Spleen (tissue), 11 donors: ENCODE measurements at regions not wholly inside any gene's neighbourhood (a gene's known extent, or its start where the extent isn't known, plus 50 kb on each side); places are given as distances from the start of the nearest gene placed in this dataset.

Experiments
- DNase-seq: peaks from one replicate; pipeline ENCODE4 v3.0.0-alpha.2; 2020
- H3K27ac ChIP-seq, 8 donors: fragments of 200-600 bp; sonication (generic) in 7 of 8; 1 replicate in 4 of 8; 2 replicates in 4 of 8; pipeline versions ENCODE4 v1.5.0 to v1.8.0; 2016 to 2021; ENCODE audit warnings: inconsistent platforms in 4 of 8, mild to moderate bottlenecking in 4 of 8, moderate library complexity in 1 of 8
- H3K27me3 ChIP-seq, 7 donors: fragments of 200-600 bp; sonication (generic) in 6 of 7; replicated peaks in 1 of 7; 1 replicate in 4 of 7; 2 replicates in 3 of 7; pipeline versions ENCODE4 v1.5.0 to v1.8.0; 2016 to 2021; ENCODE audit warnings: inconsistent platforms in 3 of 7, mild to moderate bottlenecking in 1 of 7
- H3K36me3 ChIP-seq, 6 donors: fragments of 200-600 bp; sonication (generic) in 5 of 6; 1 replicate in 4 of 6; 2 replicates in 2 of 6; pipeline versions ENCODE4 v1.5.0 to v1.8.0; 2016 to 2021; ENCODE audit warnings: inconsistent platforms in 2 of 6
- H3K4me1 ChIP-seq, 6 donors: fragments of 200-600 bp; sonication (generic) in 5 of 6; 1 replicate in 3 of 6; 2 replicates in 3 of 6; pipeline versions ENCODE4 v1.5.0 to v1.8.0; 2016 to 2021; ENCODE audit warnings: inconsistent platforms in 3 of 6
- H3K4me3 ChIP-seq, 8 donors: fragments of 200-600 bp; sonication (generic) in 7 of 8; 1 replicate in 4 of 8; 2 replicates in 4 of 8; pipeline versions ENCODE4 v1.5.0 to v1.8.0; 2016 to 2021; ENCODE audit warnings: inconsistent platforms in 4 of 8, mild to moderate bottlenecking in 4 of 8, moderate library complexity in 2 of 8
- H3K9me3 ChIP-seq, 8 donors: fragments of 200-600 bp; sonication (generic) in 7 of 8; 1 replicate in 4 of 8; 2 replicates in 4 of 8; pipeline versions ENCODE4 v1.5.0 to v1.8.0; 2016 to 2021; ENCODE audit warnings: inconsistent platforms in 4 of 8
- POLR2A ChIP-seq, 3 donors: fragments of 450-650 bp; IDR thresholded peaks; one replicate each; pipeline ENCODE4 v1.5.1; 2017; ENCODE audit warnings: antibody characterized with exemption in 3 of 3, mild to moderate bottlenecking in 1 of 3
- POLR2AphosphoS5 ChIP-seq, 3 donors: sonication (generic); formaldehyde crosslinking; IDR thresholded peaks; one replicate each; pipeline ENCODE4 v1.5.1; 2017; ENCODE audit warnings: antibody characterized with exemption in 3 of 3
- WGBS, 5 donors: extraction: QIAGEN DNeasy Blood & Tissue Kit in 3 of 5; methylation state at CpG; one replicate each; pipeline versions ENCODE4 v1.1.5 to v1.1.7; 2013 to 2018; 5-methylcytosine and 5-hydroxymethylcytosine counted together
- intact Hi-C: fragments of 100-400 bp; cut with DNase I; formaldehyde crosslinking; loops from one replicate; pipeline ENCODE4 v1.15.0; 2023; ENCODE audit warnings: low total_unique reads
- TF ChIP-seq, protein P1 (sequence below), 11 experiments: fragments of 200-600 bp in 7 of 11; fragments of 450-650 bp in 4 of 11; sonication (generic) in 4 of 11; IDR thresholded peaks in 8 of 11; conservative IDR thresholded peaks in 3 of 11; 1 replicate in 7 of 11; 2 replicates in 4 of 11; pipeline versions ENCODE4 v1.4.0 to v1.8.0; 2016 to 2021; ENCODE audit warnings: antibody characterized with exemption in 11 of 11, inconsistent platforms in 4 of 11, mild to moderate bottlenecking in 1 of 11
- donor health status: healthy with polysubstance abuse.
- donor health status: DM: no; HTN: no; CAD: no; lungs with moderate emphysema.
- donor health status: DM: no; HTN: no; CAD: no.
- donor health status: Bipolar disorder and iron deficiency.
- donor health status: healthy.
- donor health status: DM: no; HTN: no; CAD: no.
- donor health status: DM: yes; HTN: yes; CAD: no.

DNA sequence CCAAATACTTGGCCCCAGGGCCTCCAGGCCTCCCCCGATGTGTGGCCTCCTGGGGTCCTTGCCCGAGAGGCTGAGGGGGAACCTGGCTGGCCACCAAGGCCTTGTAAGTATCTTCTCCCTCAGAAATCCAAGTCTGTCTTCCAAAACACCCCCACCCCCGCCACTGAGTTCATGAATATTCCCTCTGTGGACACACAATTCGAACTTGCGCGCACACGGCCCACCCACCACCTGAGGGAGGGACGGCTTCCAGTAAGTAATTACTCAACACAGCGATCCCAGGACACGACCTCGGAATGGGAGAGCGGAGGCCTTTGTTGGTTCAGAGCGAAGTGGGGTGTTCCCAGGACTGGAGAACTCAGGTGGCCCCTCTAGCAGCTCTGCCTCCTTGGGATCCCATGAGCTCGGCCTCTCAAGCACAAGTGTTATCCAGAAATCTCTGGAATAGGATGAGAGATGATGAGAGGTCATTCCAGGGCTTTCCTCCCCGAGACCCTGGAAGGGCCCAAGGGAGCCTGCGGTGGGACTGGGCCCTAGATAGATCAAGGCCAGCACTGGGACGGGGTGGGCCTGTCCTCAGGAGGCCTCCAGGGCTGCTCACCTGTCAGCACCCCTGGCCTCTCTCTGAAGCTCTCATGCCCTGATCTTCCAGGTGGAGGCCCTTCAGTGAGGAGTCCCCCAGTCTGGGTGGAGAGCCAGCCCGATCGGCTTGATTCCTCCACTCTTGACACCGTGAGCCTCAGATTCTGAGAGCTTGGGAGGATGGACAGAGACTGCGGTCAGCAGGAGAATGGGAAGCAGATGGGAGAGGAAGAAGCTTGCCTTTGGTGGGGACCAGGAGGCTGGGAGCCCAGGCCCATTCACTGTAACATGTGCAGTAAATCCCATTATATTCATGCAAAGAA is 219.0 kb upstream of the RTL1 start:
- Histone ChIP-seq H3K9me3 (no peaks in the 10 kb centered on the region), H3K27ac (no peak overlapping the region), H3K4me3 (no peak overlapping the region), H3K27me3 (peaks cover 0 to 9% (median 0%) of the 10 kb centered on the region in 7 donors), H3K4me1 (peaks cover 0 to 32% (median 20%) of the 10 kb centered on the region in 6 donors), H3K36me3 (no peaks in the 10 kb centered on the region)
- intact Hi-C loops, result no loop called here
- no peak for DNase-seq
- WGBS, 5 donors, result 92 to 95% (median 93%) methylated on average over 18 to 21 of the region's 21 CpGs
- no peak for TF ChIP-seq POLR2AphosphoS5 (IDR thresholded peaks at IDR 0.05)
- TF ChIP-seq, protein P1, sequence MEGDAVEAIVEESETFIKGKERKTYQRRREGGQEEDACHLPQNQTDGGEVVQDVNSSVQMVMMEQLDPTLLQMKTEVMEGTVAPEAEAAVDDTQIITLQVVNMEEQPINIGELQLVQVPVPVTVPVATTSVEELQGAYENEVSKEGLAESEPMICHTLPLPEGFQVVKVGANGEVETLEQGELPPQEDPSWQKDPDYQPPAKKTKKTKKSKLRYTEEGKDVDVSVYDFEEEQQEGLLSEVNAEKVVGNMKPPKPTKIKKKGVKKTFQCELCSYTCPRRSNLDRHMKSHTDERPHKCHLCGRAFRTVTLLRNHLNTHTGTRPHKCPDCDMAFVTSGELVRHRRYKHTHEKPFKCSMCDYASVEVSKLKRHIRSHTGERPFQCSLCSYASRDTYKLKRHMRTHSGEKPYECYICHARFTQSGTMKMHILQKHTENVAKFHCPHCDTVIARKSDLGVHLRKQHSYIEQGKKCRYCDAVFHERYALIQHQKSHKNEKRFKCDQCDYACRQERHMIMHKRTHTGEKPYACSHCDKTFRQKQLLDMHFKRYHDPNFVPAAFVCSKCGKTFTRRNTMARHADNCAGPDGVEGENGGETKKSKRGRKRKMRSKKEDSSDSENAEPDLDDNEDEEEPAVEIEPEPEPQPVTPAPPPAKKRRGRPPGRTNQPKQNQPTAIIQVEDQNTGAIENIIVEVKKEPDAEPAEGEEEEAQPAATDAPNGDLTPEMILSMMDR (IDR thresholded peaks at IDR 0.05 in 8 of 11, conservative IDR thresholded peaks at IDR 0.05 in 3 of 11), result no peak
- TF ChIP-seq POLR2A (IDR thresholded peaks at IDR 0.05), result no peak

DNA sequence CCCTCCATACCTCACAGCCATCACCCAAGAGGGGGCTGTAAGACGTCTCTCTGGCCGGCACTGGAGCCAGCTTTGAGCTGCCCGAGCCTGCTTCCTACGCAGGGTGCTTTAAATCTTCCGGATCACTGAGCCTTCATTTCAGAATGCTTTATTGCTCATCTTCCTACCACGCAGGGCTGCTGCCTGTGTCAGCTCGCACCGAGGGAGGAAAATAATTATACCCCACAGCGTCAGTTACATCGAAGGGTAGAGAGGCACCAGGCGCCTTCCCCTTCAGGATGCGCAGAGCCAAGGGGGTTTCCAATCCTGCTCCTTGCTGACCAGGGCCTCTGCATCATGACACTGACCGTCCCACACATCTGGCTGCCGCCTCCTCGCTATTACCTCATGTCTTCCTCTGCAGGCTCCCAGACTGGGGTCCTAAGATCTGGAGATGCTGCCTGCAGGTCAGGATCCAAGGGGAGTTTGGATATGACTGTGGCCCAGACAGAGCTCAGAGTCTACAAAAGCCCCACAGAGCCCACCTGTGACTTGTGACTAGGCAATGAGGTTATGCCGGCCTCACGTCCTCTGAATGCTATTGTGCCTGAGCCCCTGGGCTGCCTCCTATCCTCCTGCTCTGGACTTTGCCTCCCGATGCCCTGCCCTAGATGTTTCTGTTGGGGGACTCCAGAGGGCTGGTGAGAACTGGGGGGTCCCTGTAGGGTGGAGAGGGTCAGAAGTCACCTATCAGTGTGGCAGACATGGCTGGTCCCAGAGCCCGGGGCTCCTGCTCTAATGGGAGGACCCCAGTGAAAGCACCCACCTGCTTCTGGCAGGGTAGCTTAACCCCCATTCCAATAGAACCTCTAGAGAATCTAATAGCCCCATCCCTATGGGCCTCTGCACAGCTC is 220.3 kb upstream of the RTL1 start:
- no peak for TF ChIP-seq POLR2A (IDR thresholded peaks at IDR 0.05)
- 87 to 95% (median 90%) methylated on average over 16 to 19 of the region's 19 CpGs for WGBS, 5 donors

DNA sequence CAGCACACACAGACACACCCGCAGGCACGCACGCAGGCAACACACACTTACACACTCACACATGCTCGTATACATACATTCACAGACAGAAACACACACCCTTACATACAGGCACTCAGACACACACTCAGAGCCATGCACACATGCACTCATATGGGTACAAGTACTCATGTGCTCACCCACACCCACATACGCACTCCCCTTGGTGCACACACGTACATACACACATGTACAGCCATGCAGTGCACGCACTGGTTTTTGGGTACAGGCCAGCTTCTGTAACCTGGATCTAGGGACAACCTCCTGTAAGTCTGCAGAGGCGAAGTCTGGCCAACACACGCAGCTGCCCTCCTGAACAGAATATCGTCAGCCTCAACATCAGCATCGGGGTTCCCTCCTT is 221.3 kb upstream of the RTL1 start:
- no peaks in the 10 kb centered on the region for H3K36me3 ChIP-seq
- DNase-seq, result no peak
- H3K27me3 ChIP-seq, result peaks cover 0 to 33% (median 0%) of the 10 kb centered on the region in 7 donors
- intact Hi-C loops, result no loop called here
- 89 to 96% (median 93%) methylated on average over 11 of the region's 11 CpGs for whole genome bisulfite sequencing, 5 donors
- no peak overlapping the region for H3K4me3 ChIP-seq
- no peak overlapping the region for H3K27ac ChIP-seq
- no peaks in the 10 kb centered on the region for H3K9me3 ChIP-seq
- peaks cover 0 to 22% (median 14%) of the 10 kb centered on the region in 6 donors for H3K4me1 ChIP-seq
- no peak for TF ChIP-seq POLR2AphosphoS5 (IDR thresholded peaks at IDR 0.05)
- TF ChIP-seq, protein P1 (IDR thresholded peaks at IDR 0.05 in 8 of 11, conservative IDR thresholded peaks at IDR 0.05 in 3 of 11), result no peak
- TF ChIP-seq POLR2A (IDR thresholded peaks at IDR 0.05), result no peak

More for the DNA sequence above, 220.3 kb upstream of the RTL1 start:
- DNase-seq, result no peak
- intact Hi-C loops, result no loop called here
- Histone ChIP-seq H3K4me1 (peaks cover 0 to 32% (median 20%) of the 10 kb centered on the region in 6 donors), H3K27me3 (peaks cover 0 to 23% (median 0%) of the 10 kb centered on the region in 7 donors), H3K4me3 (no peak overlapping the region), H3K27ac (no peak overlapping the region), H3K36me3 (no peaks in the 10 kb centered on the region), H3K9me3 (no peaks in the 10 kb centered on the region)

- intact Hi-C loops, result no loop called here
- Histone ChIP-seq H3K27ac (no peak overlapping the region), H3K9me3 (no peaks in the 10 kb centered on the region), H3K36me3 (no peaks in the 10 kb centered on the region), H3K27me3 (peaks cover 0 to 35% (median 0%) of the 10 kb centered on the region in 7 donors), H3K4me3 (no peak overlapping the region), H3K4me1 (peaks cover 0 to 18% (median 9%) of the 10 kb centered on the region in 6 donors)
- TF ChIP-seq POLR2A (IDR thresholded peaks at IDR 0.05) (no peak), POLR2AphosphoS5 (IDR thresholded peaks at IDR 0.05) (no peak)
- DNase-seq, result no peak
- 93 to 96% (median 94%) methylated on average over 10 of the region's 10 CpGs for WGBS, 5 donors
Observed at GRCh38 chr14:101125313-101125712, 221.8 kb upstream of the RTL1 start.
